ENCODE measurements at regions not wholly inside any gene's neighbourhood (a gene's known extent, or its start where the extent isn't known, plus 50 kb on each side); places are given as distances from the start of the nearest gene placed in this dataset.

- H3K4me3 Mint-ChIP-seq = no peak overlapping the region
- H3K9me3 ChIP-seq (ENCODE audit: control insufficient read depth, insufficient read depth, low read length) = no peaks in the 10 kb centered on the region
- no peaks in the 10 kb centered on the region for H3K4me1 ChIP-seq (ENCODE audit: control insufficient read depth, insufficient read depth, low read length)
- H3K36me3 ChIP-seq (ENCODE audit: control insufficient read depth, insufficient read depth, low read length) = no peaks in the 10 kb centered on the region
- no peaks in the 10 kb centered on the region for H3K36me3 Mint-ChIP-seq
- intact Hi-C loops (cut with micrococcal nuclease) = no loop called here
- H3K27me3 Mint-ChIP-seq (ENCODE audit: low read depth in 2 of 2) = no peaks in the 10 kb centered on the region
- no peaks in the 10 kb centered on the region for H3K4me1 Mint-ChIP-seq
- 87% methylated on average over 2 of the region's 2 CpGs for WGBS (ENCODE audit: insufficient coverage)
- H3K9me3 Mint-ChIP-seq = peaks cover 9 to 17% of the 10 kb centered on the region in 2 donors
- H3K27ac ChIP-seq (ENCODE audit: low read length) = no peak overlapping the region
- DNase-seq (no peak), ATAC-seq (no peak)
- H3K27ac Mint-ChIP-seq = no peak overlapping the region
- no peaks in the 10 kb centered on the region for H3K27me3 ChIP-seq (ENCODE audit: control insufficient read depth, insufficient read depth, low read length)
- H3K4me3 ChIP-seq (ENCODE audit: low read length) = no peak overlapping the region
- TF ChIP-seq CTCF (IDR thresholded peaks at IDR 0.05) = no peak
These were observed 678.9 kb upstream of the LRRTM4 start for GRCh38 chr2:78201064-78201575.

GRCh38 chr2:78202366-78202765 lies 680.2 kb upstream of the LRRTM4 start:
- intact Hi-C loops (cut with micrococcal nuclease) = no loop called here
- no peaks in the 10 kb centered on the region for H3K36me3 Mint-ChIP-seq
- H3K9me3 ChIP-seq (ENCODE audit: control insufficient read depth, insufficient read depth, low read length) = no peaks in the 10 kb centered on the region
- 88% methylated on average over 3 of the region's 3 CpGs for WGBS (ENCODE audit: insufficient coverage)
- H3K27ac Mint-ChIP-seq = no peak overlapping the region
- TF ChIP-seq CTCF (IDR thresholded peaks at IDR 0.05) = no peak
- H3K9me3 Mint-ChIP-seq = peaks cover 7 to 14% of the 10 kb centered on the region in 2 donors
- H3K4me1 ChIP-seq (ENCODE audit: control insufficient read depth, insufficient read depth, low read length) = no peaks in the 10 kb centered on the region
- no peak overlapping the region for H3K4me3 ChIP-seq (ENCODE audit: low read length)
- no peaks in the 10 kb centered on the region for H3K4me1 Mint-ChIP-seq
- no peaks in the 10 kb centered on the region for H3K27me3 ChIP-seq (ENCODE audit: control insufficient read depth, insufficient read depth, low read length)
- DNase-seq (no peak), ATAC-seq (no peak)
- no peaks in the 10 kb centered on the region for H3K27me3 Mint-ChIP-seq (ENCODE audit: low read depth in 2 of 2)
- H3K36me3 ChIP-seq (ENCODE audit: control insufficient read depth, insufficient read depth, low read length) = no peaks in the 10 kb centered on the region
- no peak overlapping the region for H3K4me3 Mint-ChIP-seq
- no peak overlapping the region for H3K27ac ChIP-seq (ENCODE audit: low read length)

- no peaks in the 10 kb centered on the region for H3K36me3 Mint-ChIP-seq
- no peaks in the 10 kb centered on the region for H3K4me1 ChIP-seq (ENCODE audit: control insufficient read depth, insufficient read depth, low read length)
- H3K4me1 Mint-ChIP-seq = no peaks in the 10 kb centered on the region
- no peaks in the 10 kb centered on the region for H3K36me3 ChIP-seq (ENCODE audit: control insufficient read depth, insufficient read depth, low read length)
- H3K4me3 Mint-ChIP-seq = no peak overlapping the region
- H3K9me3 ChIP-seq (ENCODE audit: control insufficient read depth, insufficient read depth, low read length) = no peaks in the 10 kb centered on the region
- intact Hi-C loops (cut with micrococcal nuclease) = no loop called here
- no peak for TF ChIP-seq CTCF (IDR thresholded peaks at IDR 0.05)
- H3K27me3 ChIP-seq (ENCODE audit: control insufficient read depth, insufficient read depth, low read length) = no peaks in the 10 kb centered on the region
- H3K9me3 Mint-ChIP-seq = peaks cover 7 to 11% of the 10 kb centered on the region in 2 donors
- ATAC-seq = no peak
- WGBS (ENCODE audit: insufficient coverage) = 85% methylated on average over 7 of the region's 7 CpGs
- H3K27me3 Mint-ChIP-seq (ENCODE audit: low read depth in 2 of 2) = no peaks in the 10 kb centered on the region
- H3K27ac Mint-ChIP-seq = no peak overlapping the region
- no peak overlapping the region for H3K4me3 ChIP-seq (ENCODE audit: low read length)
- no peak overlapping the region for H3K27ac ChIP-seq (ENCODE audit: low read length)
- DNase-seq = no peak
These were observed 681.0 kb upstream of the LRRTM4 start for GRCh38 chr2:78202986-78203670.

GRCh38 chr2:78218066-78218465 lies 695.9 kb upstream of the LRRTM4 start:
- 80% methylated on average over 1 of the region's 1 CpG for WGBS (ENCODE audit: insufficient coverage)
- no peak for ATAC-seq
- Histone ChIP-seq H3K4me3 (ENCODE audit: low read length) (no peak overlapping the region), H3K27me3 (ENCODE audit: control insufficient read depth, insufficient read depth, low read length) (no peaks in the 10 kb centered on the region), H3K27ac (ENCODE audit: low read length) (no peak overlapping the region), H3K4me1 (ENCODE audit: control insufficient read depth, insufficient read depth, low read length) (no peaks in the 10 kb centered on the region), H3K9me3 (ENCODE audit: control insufficient read depth, insufficient read depth, low read length) (no peaks in the 10 kb centered on the region), H3K36me3 (ENCODE audit: control insufficient read depth, insufficient read depth, low read length) (no peaks in the 10 kb centered on the region)
- Mint-ChIP-seq H3K27ac (no peak overlapping the region), H3K36me3 (peaks cover 24% of the 10 kb centered on the region), H3K9me3 (peaks cover 21 to 38% of the 10 kb centered on the region in 2 donors), H3K4me1 (no peaks in the 10 kb centered on the region), H3K4me3 (no peak overlapping the region), H3K27me3 (ENCODE audit: low read depth in 2 of 2) (no peaks in the 10 kb centered on the region)
- intact Hi-C loops (cut with micrococcal nuclease) = no loop called here
- DNase-seq = no peak
- no peak for TF ChIP-seq CTCF (IDR thresholded peaks at IDR 0.05)

All from natural killer cell (primary cell).